Mucosa of descending colon (tissue), 3 donors: ENCODE measurements at regions not wholly inside any gene's neighbourhood (a gene's known extent, or its start where the extent isn't known, plus 50 kb on each side); places are given as distances from the start of the nearest gene placed in this dataset.
"Not testable (repeated sequence)": the region's sequence is repeated elsewhere in the genome, so short reads cannot be mapped to it uniquely, and the experiment has no call there.

Experiments
- ATAC-seq: fragments of 200-7000 bp; cut with Tn5 transposase; one replicate; pipeline ENCODE4 v1.9.1; 2020; ENCODE audit warnings: mild to moderate bottlenecking, moderate library complexity
- DNase-seq, 3 donors: peaks; one replicate each; pipeline ENCODE4 v3.0.0-alpha.2; 2020
- H3K36me3 ChIP-seq: fragments of 200-600 bp; one replicate; pipeline ENCODE4 v1.8.0; 2021; ENCODE audit warnings: low read depth, mild to moderate bottlenecking
- H3K4me1 ChIP-seq: fragments of 200-600 bp; one replicate; pipeline ENCODE4 v1.8.0; 2021; ENCODE audit warnings: low read depth, mild to moderate bottlenecking
- H3K4me3 ChIP-seq: fragments of 200-600 bp; one replicate; pipeline ENCODE4 v1.8.0; 2021; ENCODE audit warnings: mild to moderate bottlenecking
- H3K9me3 ChIP-seq: fragments of 200-600 bp; one replicate; pipeline ENCODE4 v1.8.0; 2021; ENCODE audit warnings: mild to moderate bottlenecking
- CTCF ChIP-seq: fragments of 200-600 bp; IDR thresholded peaks from one replicate; pipeline ENCODE4 v1.8.0; 2022; ENCODE audit warnings: antibody characterized with exemption, mild to moderate bottlenecking
- intact Hi-C, 2 donors: fragments of 100-400 bp; cut with DNase I in 1 of 2; cut with micrococcal nuclease in 1 of 2; formaldehyde crosslinking; loops; one replicate each; pipeline versions ENCODE4 v1.11.0 to v1.11.1; 2022; cut with DNase I, micrococcal nuclease
- donor health status: DM: no; HTN: no; CAD: no; lungs with moderate emphysema.
- donor health status: DM: no; HTN: no; CAD: no.
- donor health status: DM: no; HTN: yes; CAD: no.

GRCh38 chr12:85462888-85463287 is 182.9 kb downstream of the ALX1 start:
- no peak for DNase-seq
- intact Hi-C loops = loop anchor here in 1 of 2 donors (10.0 kb wide), 1 partner anchor 412 kb away; the partner anchor contains the start of gene NTS
- no peak overlapping the region for H3K4me3 ChIP-seq

GRCh38 chr12:85466890-85467289 is 186.9 kb downstream of the ALX1 start:
- Histone ChIP-seq H3K9me3 (no peaks in the 10 kb centered on the region), H3K4me3 (no peak overlapping the region), H3K4me1 (no peaks in the 10 kb centered on the region), H3K36me3 (no peaks in the 10 kb centered on the region)
- intact Hi-C loops = loop anchor here (5.0 to 10.0 kb wide), 3 partner anchors 400 to 455 kb away; partner anchors contain the start of gene NTS (in 1 of the 2)
- DNase-seq = no peak
- no peak for ATAC-seq
- TF ChIP-seq CTCF = no peak

More at GRCh38 chr12:85462888-85463287, 182.9 kb downstream of the ALX1 start:
- ATAC-seq = no peak
- Histone ChIP-seq H3K9me3 (no peaks in the 10 kb centered on the region), H3K4me1 (no peaks in the 10 kb centered on the region), H3K36me3 (no peaks in the 10 kb centered on the region)
- TF ChIP-seq CTCF = no peak

GRCh38 chr12:85468356-85469157 is 188.5 kb downstream of the ALX1 start:
- no peak for TF ChIP-seq CTCF
- ATAC-seq (peak; percentile 91), DNase-seq (peak in 1 of 3 donors; percentile 74)

GRCh38 chr12:85469158-85470086 is 189.4 kb downstream of the ALX1 start:
- H3K4me3 ChIP-seq, H3K9me3 ChIP-seq, H3K4me1 ChIP-seq, H3K36me3 ChIP-seq, DNase-seq, ATAC-seq: not testable (repeated sequence)
- intact Hi-C loops = loop anchor here (5.0 to 10.0 kb wide), 3 partner anchors 398 to 453 kb away; partner anchors contain the start of gene NTS (in 1 of the 2)

More at GRCh38 chr12:85468356-85469157, 188.5 kb downstream of the ALX1 start:
- H3K9me3 ChIP-seq = no peaks in the 10 kb centered on the region
- no peaks in the 10 kb centered on the region for H3K36me3 ChIP-seq
- intact Hi-C loops = loop anchor here (5.0 to 10.0 kb wide), 3 partner anchors 399 to 454 kb away; partner anchors contain the start of gene NTS (in 1 of the 2)
- H3K4me3 ChIP-seq = no peak overlapping the region
- H3K4me1 ChIP-seq = no peaks in the 10 kb centered on the region

GRCh38 chr12:85475277-85475676 is 195.3 kb downstream of the ALX1 start:
- H3K4me3 ChIP-seq, ATAC-seq, H3K4me1 ChIP-seq, H3K36me3 ChIP-seq, H3K9me3 ChIP-seq, DNase-seq, intact Hi-C loops: not testable (repeated sequence)

GRCh38 chr12:85476756-85477155 is 196.7 kb downstream of the ALX1 start:
- Histone ChIP-seq H3K36me3 (no peaks in the 10 kb centered on the region), H3K4me1 (no peaks in the 10 kb centered on the region), H3K4me3 (no peak overlapping the region), H3K9me3 (no peaks in the 10 kb centered on the region)
- no peak for DNase-seq
- intact Hi-C loops = no loop called here
- TF ChIP-seq CTCF = no peak
- no peak for ATAC-seq
